ENCODE measurements at regions not wholly inside any gene's neighbourhood (a gene's known extent, or its start where the extent isn't known, plus 50 kb on each side); places are given as distances from the start of the nearest gene placed in this dataset.
"Not testable (repeated sequence)": the region's sequence is repeated elsewhere in the genome, so short reads cannot be mapped to it uniquely, and the experiment has no call there.

GRCh38 chr3:82163907-82164520, 402.6 kb upstream of the GBE1 start:
- TF ChIP-seq, protein P1, sequence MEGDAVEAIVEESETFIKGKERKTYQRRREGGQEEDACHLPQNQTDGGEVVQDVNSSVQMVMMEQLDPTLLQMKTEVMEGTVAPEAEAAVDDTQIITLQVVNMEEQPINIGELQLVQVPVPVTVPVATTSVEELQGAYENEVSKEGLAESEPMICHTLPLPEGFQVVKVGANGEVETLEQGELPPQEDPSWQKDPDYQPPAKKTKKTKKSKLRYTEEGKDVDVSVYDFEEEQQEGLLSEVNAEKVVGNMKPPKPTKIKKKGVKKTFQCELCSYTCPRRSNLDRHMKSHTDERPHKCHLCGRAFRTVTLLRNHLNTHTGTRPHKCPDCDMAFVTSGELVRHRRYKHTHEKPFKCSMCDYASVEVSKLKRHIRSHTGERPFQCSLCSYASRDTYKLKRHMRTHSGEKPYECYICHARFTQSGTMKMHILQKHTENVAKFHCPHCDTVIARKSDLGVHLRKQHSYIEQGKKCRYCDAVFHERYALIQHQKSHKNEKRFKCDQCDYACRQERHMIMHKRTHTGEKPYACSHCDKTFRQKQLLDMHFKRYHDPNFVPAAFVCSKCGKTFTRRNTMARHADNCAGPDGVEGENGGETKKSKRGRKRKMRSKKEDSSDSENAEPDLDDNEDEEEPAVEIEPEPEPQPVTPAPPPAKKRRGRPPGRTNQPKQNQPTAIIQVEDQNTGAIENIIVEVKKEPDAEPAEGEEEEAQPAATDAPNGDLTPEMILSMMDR (IDR thresholded peaks at IDR 0.05; ENCODE audit: borderline replicate concordance, extremely low read depth, insufficient read depth) = no peak
- peak; percentile 88 for FAIRE-seq
- intact Hi-C loops (cut with DNase I) = no loop called here

GRCh38 chr3:82157952-82158351, 396.5 kb upstream of the GBE1 start:
- DNase-seq (no peak), FAIRE-seq (no peak)
- H3K27ac ChIP-seq (ENCODE audit: low read depth in 2 of 2, low read length in 2 of 2) = no peak overlapping the region
- no peak overlapping the region for H3K4me3 ChIP-seq (ENCODE audit: low read length in 3 of 3)
- H3K9ac ChIP-seq (ENCODE audit: low read length in 3 of 3) = no peak overlapping the region
- H3K4me1 ChIP-seq (ENCODE audit: control insufficient read depth in 2 of 3, insufficient read depth in 2 of 3, low read depth in 1 of 3, low read length in 3 of 3) = no peaks in the 10 kb centered on the region
- H3K9me3 ChIP-seq (ENCODE audit: control insufficient read depth in 2 of 3, insufficient read depth in 1 of 3, low read length in 3 of 3) = no peaks in the 10 kb centered on the region
- H3K36me3 ChIP-seq (ENCODE audit: control insufficient read depth in 2 of 3, insufficient read depth in 3 of 3, low read length in 3 of 3) = no peaks in the 10 kb centered on the region
- intact Hi-C loops (cut with DNase I) = no loop called here
- H3K27me3 ChIP-seq (ENCODE audit: control insufficient read depth, insufficient read depth, low read length) = no peaks in the 10 kb centered on the region
- TF ChIP-seq, protein P1 (IDR thresholded peaks at IDR 0.05; ENCODE audit: borderline replicate concordance, extremely low read depth, insufficient read depth) = no peak

More at GRCh38 chr3:82163907-82164520, 402.6 kb upstream of the GBE1 start:
- no peaks in the 10 kb centered on the region for H3K4me1 ChIP-seq (ENCODE audit: control insufficient read depth in 2 of 3, insufficient read depth in 2 of 3, low read depth in 1 of 3, low read length in 3 of 3)
- peak in 1 of 5 donors; percentile 10 for DNase-seq
- no peaks in the 10 kb centered on the region for H3K9me3 ChIP-seq (ENCODE audit: control insufficient read depth in 2 of 3, insufficient read depth in 1 of 3, low read length in 3 of 3)
- no peak overlapping the region for H3K4me3 ChIP-seq (ENCODE audit: low read length in 3 of 3)
- no peak overlapping the region for H3K9ac ChIP-seq (ENCODE audit: low read length in 3 of 3)
- H3K27ac ChIP-seq (ENCODE audit: low read depth in 2 of 2, low read length in 2 of 2) = no peak overlapping the region
- no peaks in the 10 kb centered on the region for H3K36me3 ChIP-seq (ENCODE audit: control insufficient read depth in 2 of 3, insufficient read depth in 3 of 3, low read length in 3 of 3)
- H3K27me3 ChIP-seq (ENCODE audit: control insufficient read depth, insufficient read depth, low read length) = no peaks in the 10 kb centered on the region

GRCh38 chr3:82153892-82154291, 392.4 kb upstream of the GBE1 start:
- H3K36me3 ChIP-seq (ENCODE audit: control insufficient read depth in 2 of 3, insufficient read depth in 3 of 3, low read length in 3 of 3); H3K4me1 ChIP-seq (ENCODE audit: control insufficient read depth in 2 of 3, insufficient read depth in 2 of 3, low read depth in 1 of 3, low read length in 3 of 3); DNase-seq; FAIRE-seq; H3K4me3 ChIP-seq (ENCODE audit: low read length in 3 of 3); H3K9me3 ChIP-seq (ENCODE audit: control insufficient read depth in 2 of 3, insufficient read depth in 1 of 3, low read length in 3 of 3); H3K27me3 ChIP-seq (ENCODE audit: control insufficient read depth, insufficient read depth, low read length); H3K9ac ChIP-seq (ENCODE audit: low read length in 3 of 3); intact Hi-C loops (cut with DNase I); H3K27ac ChIP-seq (ENCODE audit: low read depth in 2 of 2, low read length in 2 of 2): not testable (repeated sequence)

- DNase-seq = no peak
- TF ChIP-seq, protein P1 (IDR thresholded peaks at IDR 0.05; ENCODE audit: borderline replicate concordance, extremely low read depth, insufficient read depth) = no peak
- Histone ChIP-seq H3K4me1 (ENCODE audit: control insufficient read depth in 2 of 3, insufficient read depth in 2 of 3, low read depth in 1 of 3, low read length in 3 of 3) (no peaks in the 10 kb centered on the region), H3K9me3 (ENCODE audit: control insufficient read depth in 2 of 3, insufficient read depth in 1 of 3, low read length in 3 of 3) (no peaks in the 10 kb centered on the region), H3K36me3 (ENCODE audit: control insufficient read depth in 2 of 3, insufficient read depth in 3 of 3, low read length in 3 of 3) (no peaks in the 10 kb centered on the region), H3K27me3 (ENCODE audit: control insufficient read depth, insufficient read depth, low read length) (no peaks in the 10 kb centered on the region), H3K27ac (ENCODE audit: low read depth in 2 of 2, low read length in 2 of 2) (no peak overlapping the region), H3K9ac (ENCODE audit: low read length in 3 of 3) (no peak overlapping the region), H3K4me3 (ENCODE audit: low read length in 3 of 3) (no peak overlapping the region)
- intact Hi-C loops (cut with DNase I) = no loop called here
- no peak for FAIRE-seq
Observed at GRCh38 chr3:82145742-82146141, 384.3 kb upstream of the GBE1 start.
